ENCODE measurements at regions not wholly inside any gene's neighbourhood (a gene's known extent, or its start where the extent isn't known, plus 50 kb on each side); places are given as distances from the start of the nearest gene placed in this dataset.

DNA sequence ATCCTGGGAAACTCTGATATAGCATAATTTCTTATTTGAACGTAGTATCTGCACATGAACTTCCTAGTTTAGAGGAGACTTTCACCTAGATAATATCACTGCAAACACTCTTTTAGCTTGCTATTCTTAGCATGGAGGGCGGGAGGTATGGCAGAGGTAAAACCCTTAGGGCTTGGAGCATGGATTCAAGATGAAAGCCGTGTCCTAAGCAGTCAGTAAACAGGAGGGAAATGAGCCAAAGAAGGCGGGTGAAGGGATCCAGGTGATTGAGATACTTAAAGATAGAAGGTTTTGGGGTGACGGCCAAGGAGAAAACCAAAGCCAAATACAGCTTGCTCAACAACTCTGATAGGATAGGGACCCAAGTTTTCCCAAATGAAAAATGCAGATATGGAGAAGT is 107.1 kb upstream of the BCAT1 start:
- TF ChIP-seq, protein P1, sequence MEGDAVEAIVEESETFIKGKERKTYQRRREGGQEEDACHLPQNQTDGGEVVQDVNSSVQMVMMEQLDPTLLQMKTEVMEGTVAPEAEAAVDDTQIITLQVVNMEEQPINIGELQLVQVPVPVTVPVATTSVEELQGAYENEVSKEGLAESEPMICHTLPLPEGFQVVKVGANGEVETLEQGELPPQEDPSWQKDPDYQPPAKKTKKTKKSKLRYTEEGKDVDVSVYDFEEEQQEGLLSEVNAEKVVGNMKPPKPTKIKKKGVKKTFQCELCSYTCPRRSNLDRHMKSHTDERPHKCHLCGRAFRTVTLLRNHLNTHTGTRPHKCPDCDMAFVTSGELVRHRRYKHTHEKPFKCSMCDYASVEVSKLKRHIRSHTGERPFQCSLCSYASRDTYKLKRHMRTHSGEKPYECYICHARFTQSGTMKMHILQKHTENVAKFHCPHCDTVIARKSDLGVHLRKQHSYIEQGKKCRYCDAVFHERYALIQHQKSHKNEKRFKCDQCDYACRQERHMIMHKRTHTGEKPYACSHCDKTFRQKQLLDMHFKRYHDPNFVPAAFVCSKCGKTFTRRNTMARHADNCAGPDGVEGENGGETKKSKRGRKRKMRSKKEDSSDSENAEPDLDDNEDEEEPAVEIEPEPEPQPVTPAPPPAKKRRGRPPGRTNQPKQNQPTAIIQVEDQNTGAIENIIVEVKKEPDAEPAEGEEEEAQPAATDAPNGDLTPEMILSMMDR (IDR thresholded peaks at IDR 0.05) = no peak
- no peak for TF ChIP-seq EZH2 (IDR thresholded peaks at IDR 0.05; ENCODE audit: borderline replicate concordance, insufficient read depth, low read depth, low read length, poor library complexity, severe bottlenecking)
- CTCF ChIA-PET = interaction anchor here (0.6 to 1.7 kb wide), 5 partner anchors 17 to 74 kb away, joined by 3 to 4 read pairs (median 3); no protein-coding TSS in a partner anchor
- ATAC-seq (ENCODE audit: low read depth) = no peak
- Mint-ChIP-seq H3K27ac (peak overlapping the region; percentile 94), H3K4me1 (peaks cover 65% of the 10 kb centered on the region), H3K4me3 (peak overlapping the region; percentile 91), H3K27me3 (no peaks in the 10 kb centered on the region), H3K9me3 (ENCODE audit: insufficient read depth) (no peaks in the 10 kb centered on the region)
- Histone ChIP-seq H3K4me3 (ENCODE audit: control extremely low read depth in 1 of 5, extremely low read depth in 1 of 5, insufficient read depth in 1 of 5, low read depth in 2 of 5, low read length in 4 of 5) (peak overlapping the region; percentile 46 to 86 (median 84)), H3K4me2 (replicated peaks; ENCODE audit: low read depth, low read length, poor library complexity, severe bottlenecking) (peak overlapping the region; percentile 86), H3K9me3 (ENCODE audit: control extremely low read depth in 1 of 3, control insufficient read depth in 2 of 3, insufficient read depth in 1 of 3, low read length in 2 of 3) (no peaks in the 10 kb centered on the region), H4K20me1 (ENCODE audit: control insufficient read depth, insufficient read depth, low read length, poor library complexity, severe bottlenecking) (peaks cover 32% of the 10 kb centered on the region), H2AFZ (ENCODE audit: insufficient read depth, low read depth, low read length, poor library complexity, severe bottlenecking) (peak overlapping the region; percentile 14), H3K36me3 (replicated peaks in 1 of 2; ENCODE audit: control extremely low read depth in 1 of 2, control insufficient read depth in 1 of 2, extremely low read depth in 1 of 2, insufficient read depth in 2 of 2, low read length in 1 of 2) (peaks cover 0 to 2% of the 10 kb centered on the region in 2 experiments), H3K27me3 (replicated peaks in 1 of 4; ENCODE audit: control extremely low read depth in 1 of 4, control insufficient read depth in 3 of 4, insufficient read depth in 4 of 4, low read length in 3 of 4) (no peaks in the 10 kb centered on the region), H3K4me1 (ENCODE audit: control insufficient read depth in 2 of 2, insufficient read depth in 2 of 2, low read length in 2 of 2) (peaks cover 55% of the 10 kb centered on the region in 2 donors), H3K27ac (ENCODE audit: low read length in 2 of 2) (peak overlapping the region; percentile 50 to 65), H3K9ac (ENCODE audit: low read length) (peak overlapping the region; percentile 82), H3K79me2 (ENCODE audit: control insufficient read depth, insufficient read depth, low read length) (peaks cover 81% of the 10 kb centered on the region)
- intact Hi-C loops (cut with micrococcal nuclease) = loop anchor here (10.0 kb wide), 2 partner anchors 241 to 1059 kb away; no protein-coding TSS in a partner anchor
- WGBS (ENCODE audit: insufficient coverage) = 8% methylated on average over 2 of the region's 5 CpGs
- POLR2A ChIA-PET = interaction anchor here (1.0 to 2.7 kb wide), 2 partner anchors 37 to 59 kb away, joined by 3 to 14 read pairs; no protein-coding TSS in a partner anchor
- no peak for DNase-seq

DNA sequence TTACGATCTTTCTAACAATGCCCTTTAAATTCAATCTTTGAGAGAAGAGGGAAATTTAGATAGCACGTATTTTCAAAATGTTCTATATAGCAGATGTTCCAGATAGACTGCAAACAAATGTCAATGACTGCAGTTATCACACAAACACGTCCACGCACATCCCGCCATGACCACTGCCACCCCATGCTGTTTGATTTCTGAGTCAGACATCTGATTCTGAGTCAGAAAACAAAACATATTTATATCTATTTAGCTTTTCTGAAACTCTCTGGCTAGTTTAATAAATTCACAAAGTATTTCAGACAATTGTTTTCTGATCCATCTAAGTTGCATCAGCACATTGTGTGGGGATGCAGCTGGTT is 105.9 kb upstream of the BCAT1 start:
- Histone ChIP-seq H3K4me1 (ENCODE audit: control insufficient read depth in 2 of 2, insufficient read depth in 2 of 2, low read length in 2 of 2) (peaks cover 50 to 51% of the 10 kb centered on the region in 2 donors), H3K4me3 (ENCODE audit: control extremely low read depth in 1 of 5, extremely low read depth in 1 of 5, insufficient read depth in 1 of 5, low read depth in 2 of 5, low read length in 4 of 5) (peak overlapping the region; percentile 64 to 99 (median 86)), H3K27ac (ENCODE audit: low read length in 2 of 2) (peak overlapping the region; percentile 85 to 86), H2AFZ (ENCODE audit: insufficient read depth, low read depth, low read length, poor library complexity, severe bottlenecking) (peak overlapping the region; percentile 2), H3K9me3 (ENCODE audit: control extremely low read depth in 1 of 3, control insufficient read depth in 2 of 3, insufficient read depth in 1 of 3, low read length in 2 of 3) (no peaks in the 10 kb centered on the region), H3K4me2 (replicated peaks; ENCODE audit: low read depth, low read length, poor library complexity, severe bottlenecking) (peak overlapping the region; percentile 86), H4K20me1 (ENCODE audit: control insufficient read depth, insufficient read depth, low read length, poor library complexity, severe bottlenecking) (peaks cover 21% of the 10 kb centered on the region), H3K36me3 (replicated peaks in 1 of 2; ENCODE audit: control extremely low read depth in 1 of 2, control insufficient read depth in 1 of 2, extremely low read depth in 1 of 2, insufficient read depth in 2 of 2, low read length in 1 of 2) (peaks cover 0 to 2% of the 10 kb centered on the region in 2 experiments), H3K27me3 (replicated peaks in 1 of 4; ENCODE audit: control extremely low read depth in 1 of 4, control insufficient read depth in 3 of 4, insufficient read depth in 4 of 4, low read length in 3 of 4) (no peaks in the 10 kb centered on the region), H3K9ac (ENCODE audit: low read length) (peak overlapping the region; percentile 82), H3K79me2 (ENCODE audit: control insufficient read depth, insufficient read depth, low read length) (peaks cover 69% of the 10 kb centered on the region)
- DNase-seq = no peak
- WGBS (ENCODE audit: insufficient coverage) = no CpG with 5 or more reads among the region's 5 CpGs
- no peaks in the 10 kb centered on the region for H3K27me3 Mint-ChIP-seq
- H3K27ac Mint-ChIP-seq = peak overlapping the region; percentile 81
- intact Hi-C loops (cut with micrococcal nuclease) = loop anchor here (1.0 to 10.0 kb wide), 4 partner anchors 8 to 1060 kb away; no protein-coding TSS in a partner anchor
- no peak for ATAC-seq (ENCODE audit: low read depth)
- TF ChIP-seq, protein P1 (IDR thresholded peaks at IDR 0.05) = no peak
- TF ChIP-seq EZH2 (IDR thresholded peaks at IDR 0.05; ENCODE audit: borderline replicate concordance, insufficient read depth, low read depth, low read length, poor library complexity, severe bottlenecking) = no peak
- ChIA-PET POLR2A (no interaction called here), CTCF (interaction anchor here (0.9 to 1.3 kb wide), 2 partner anchors 28 to 30 kb away, joined by 3 read pairs; no protein-coding TSS in a partner anchor)
- peak overlapping the region; percentile 89 for H3K4me3 Mint-ChIP-seq
- H3K4me1 Mint-ChIP-seq = peaks cover 63% of the 10 kb centered on the region
- H3K9me3 Mint-ChIP-seq (ENCODE audit: insufficient read depth) = no peaks in the 10 kb centered on the region

All from B cell (primary cell).